GM18870 (cell line): ENCODE measurements at regions not wholly inside any gene's neighbourhood (a gene's known extent, or its start where the extent isn't known, plus 50 kb on each side); places are given as distances from the start of the nearest gene placed in this dataset.
A peak's percentile ranks its signal among the peaks of the same experiment; 100 is the strongest.

Source experiments
- ATAC-seq: cut with Tn5 transposase; IDR thresholded peaks from one replicate; pipeline ENCODE4 v1.9.1; 2021; ENCODE audit warnings: moderate library complexity; ENCODE audit not compliant: unreplicated experiment

- no peak for ATAC-seq
Observed at GRCh38 chr2:56693501-56693900, 509.7 kb downstream of the CCDC85A start.

- ATAC-seq: no peak
Observed at GRCh38 chr2:56703001-56703400, 519.2 kb downstream of the CCDC85A start.

GRCh38 chr2:56705713-56706112, 521.9 kb downstream of the CCDC85A start:
- no peak for ATAC-seq

GRCh38 chr2:56707218-56707617, 523.4 kb downstream of the CCDC85A start:
- no peak for ATAC-seq

GRCh38 chr2:56707650-56708049, 523.9 kb downstream of the CCDC85A start:
- no peak for ATAC-seq

- no peak for ATAC-seq
Observed at GRCh38 chr2:56709181-56709580, 525.4 kb downstream of the CCDC85A start.

GRCh38 chr2:56713161-56713676, 529.4 kb downstream of the CCDC85A start:
- ATAC-seq: no peak

GRCh38 chr2:56713978-56714377, 530.2 kb downstream of the CCDC85A start:
- ATAC-seq: no peak

GRCh38 chr2:56714400-56714799, 530.6 kb downstream of the CCDC85A start:
- no peak for ATAC-seq

- no peak for ATAC-seq
Observed at GRCh38 chr2:56715683-56716082, 531.9 kb downstream of the CCDC85A start.

GRCh38 chr2:56718413-56718812, 534.6 kb downstream of the CCDC85A start:
- no peak for ATAC-seq

- ATAC-seq: no peak
Observed at GRCh38 chr2:56729212-56729611, 545.4 kb downstream of the CCDC85A start.

- no peak for ATAC-seq
Observed at GRCh38 chr2:56732946-56733345, 549.2 kb downstream of the CCDC85A start.

- no peak for ATAC-seq
Observed at GRCh38 chr2:56739413-56739812, 555.6 kb downstream of the CCDC85A start.

GRCh38 chr2:56741601-56742102, 557.9 kb downstream of the CCDC85A start:
- no peak for ATAC-seq

- no peak for ATAC-seq
Observed at GRCh38 chr2:56743807-56744206, 560.0 kb downstream of the CCDC85A start.

GRCh38 chr2:56749152-56749752, 565.5 kb downstream of the CCDC85A start:
- ATAC-seq: peak; percentile 71

- no peak for ATAC-seq
Observed at GRCh38 chr2:56753182-56753581, 569.4 kb downstream of the CCDC85A start.

GRCh38 chr2:56754066-56754615, 570.4 kb downstream of the CCDC85A start:
- no peak for ATAC-seq

- ATAC-seq: no peak
Observed at GRCh38 chr2:56754627-56755026, 570.8 kb downstream of the CCDC85A start.

- ATAC-seq: no peak
Observed at GRCh38 chr2:56757884-56758545, 574.2 kb downstream of the CCDC85A start.

GRCh38 chr2:56763683-56764082, 579.9 kb downstream of the CCDC85A start:
- ATAC-seq: no peak
